HepG2 (cell line): ENCODE measurements at regions not wholly inside any gene's neighbourhood (a gene's known extent, or its start where the extent isn't known, plus 50 kb on each side); places are given as distances from the start of the nearest gene placed in this dataset.

ENCODE experiments used
- ATAC-seq: fragments of 200-7000 bp; cut with Tn5 transposase; 3 replicates; pipeline ENCODE4 v1.9.1; 2020; ENCODE audit warnings: mild to moderate bottlenecking, moderate library complexity
- BruUV-seq: library from RNA; stranded (reverse); fragments of 400-500 nt; replicated peaks from 2 replicates; lab custom pipeline; 2021; lab: Mats Ljungman, UMichigan
- CTCF ChIA-PET: fragments of 300-600 bp; formaldehyde crosslinking; extraction: SDS; loops from one replicate; lab custom pipeline; 2021; ENCODE audit warnings: low total read pairs, inconsistent platforms, low intra/inter-chr PET ratio; lab: Yijun Ruan, JAX
- POLR2A ChIA-PET: fragments of 350-600 bp; sonication (Branson Sonifier 250); formaldehyde crosslinking; loops from one replicate; lab custom pipeline; 2020; ENCODE audit warnings: antibody characterized with exemption, inconsistent platforms; lab: Yijun Ruan, JAX
- DNase-seq: peaks from one replicate; pipeline ENCODE4 v3.0.0-alpha.2; 2015; ENCODE audit warnings: low spot score
- FAIRE-seq: peaks from 3 replicates; lab custom pipeline; 2011; peaks lifted over from hg19 to GRCh38; lab: Jason Lieb, UNC
- H2AFZ ChIP-seq: one replicate; pipeline ENCODE4 v1.6.1; 2011; ENCODE audit warnings: low read length, inconsistent platforms
- H3K27ac ChIP-seq: fragments of 300-600 bp; 3 replicates; pipeline ENCODE4 v1.8.0; 2011; ENCODE audit warnings: mixed run types, mild to moderate bottlenecking, mixed read lengths, low read length, inconsistent platforms; ENCODE audit not compliant: insufficient read depth; ENCODE audit errors: extremely low read length
- H3K27me3 ChIP-seq, 2 experiments: fragments of 200-600 bp in 1 of 2; 2 replicates in 1 of 2; 3 replicates in 1 of 2; pipeline versions ENCODE4 v1.6.0 to v1.8.0; 2011; ENCODE audit warnings: low read length in 2 of 2, mild to moderate bottlenecking in 2 of 2, moderate library complexity in 2 of 2, inconsistent platforms in 1 of 2; ENCODE audit not compliant: insufficient read depth in 2 of 2, control insufficient read depth in 1 of 2
- H3K36me3 ChIP-seq, 2 experiments: fragments of 200-600 bp in 1 of 2; replicated peaks in 1 of 2; 2 replicates in 1 of 2; 3 replicates in 1 of 2; pipeline versions ENCODE4 v1.5.1 to v1.8.0; 2011; ENCODE audit warnings: low read length in 2 of 2, inconsistent platforms in 1 of 2; ENCODE audit not compliant: insufficient read depth in 2 of 2, control insufficient read depth in 1 of 2
- H3K4me1 ChIP-seq: 2 replicates; pipeline ENCODE4 v1.5.1; 2012; ENCODE audit warnings: low read length, inconsistent platforms; ENCODE audit not compliant: insufficient read depth
- H3K4me2 ChIP-seq: 2 replicates; pipeline ENCODE4 v1.6.0; 2011; ENCODE audit warnings: low read depth, low read length, inconsistent platforms
- H3K4me3 ChIP-seq, 3 experiments: fragments of 200-600 bp in 1 of 3; sonication (generic), shearing (Covaris generic) in 1 of 3; replicated peaks in 1 of 3; 2 replicates each; pipeline ENCODE4 v1.5.1; 2011 to 2016; ENCODE audit warnings: low read length in 3 of 3, inconsistent platforms in 2 of 3, low read depth in 2 of 3, mild to moderate bottlenecking in 2 of 3, control low read depth in 1 of 3, mixed read lengths in 1 of 3; ENCODE audit not compliant: insufficient read depth in 1 of 3
- H3K79me2 ChIP-seq: one replicate; pipeline ENCODE4 v1.6.1; 2011; ENCODE audit warnings: low read length, inconsistent platforms; ENCODE audit not compliant: insufficient read depth
- H3K9ac ChIP-seq: 2 replicates; pipeline ENCODE4 v1.6.0; 2011; ENCODE audit warnings: mild to moderate bottlenecking, low read depth, low read length, inconsistent platforms; ENCODE audit not compliant: insufficient read depth
- H3K9me3 ChIP-seq: 2 replicates; pipeline ENCODE4 v1.5.1; 2012; ENCODE audit warnings: mild to moderate bottlenecking, low read length
- H4K20me1 ChIP-seq: 2 replicates; pipeline ENCODE4 v1.6.0; 2011; ENCODE audit warnings: inconsistent platforms, mild to moderate bottlenecking, low read length, moderate library complexity; ENCODE audit not compliant: insufficient read depth
- FOXA1 ChIP-seq, 2 experiments: fragments of 450-650 bp in 1 of 2; sonication (generic) in 1 of 2; formaldehyde crosslinking in 1 of 2; IDR thresholded peaks; 2 replicates each; pipeline versions ENCODE4 v1.4.0 to v1.6.1; 2016 to 2020; ENCODE audit warnings: missing genetic modification reagents in 1 of 2
- HOXA9 ChIP-seq: sonication (generic); formaldehyde crosslinking; IDR thresholded peaks from 2 replicates; pipeline ENCODE4 v1.8.1; 2022; ENCODE audit warnings: missing genetic modification reagents, mild to moderate bottlenecking, moderate library complexity, borderline replicate concordance
- IRF2 ChIP-seq: IDR thresholded peaks from 2 replicates; pipeline ENCODE4 v1.6.1; 2018; ENCODE audit warnings: missing genetic modification reagents, missing compliant biosample characterization
- MAFF ChIP-seq: IDR thresholded peaks from 2 replicates; pipeline ENCODE4 v1.6.1; 2011; ENCODE audit warnings: low read depth, low read length, improper control_type of control experiment
- MAFK ChIP-seq, 2 experiments: IDR thresholded peaks in 1 of 2; conservative IDR thresholded peaks in 1 of 2; 2 replicates each; pipeline ENCODE4 v1.6.1; 2011; ENCODE audit warnings: improper control_type of control experiment in 2 of 2, low read length in 2 of 2
- RFXANK ChIP-seq: IDR thresholded peaks from 2 replicates; pipeline ENCODE4 v1.6.1; 2016
- ZBTB8A ChIP-seq: sonication (generic); formaldehyde crosslinking; IDR thresholded peaks from 2 replicates; pipeline ENCODE4 v1.4.0; 2020; ENCODE audit warnings: mild to moderate bottlenecking, low read depth, missing genetic modification reagents, borderline replicate concordance
- ZNF567 ChIP-seq: sonication (generic); formaldehyde crosslinking; IDR thresholded peaks from 2 replicates; pipeline ENCODE4 v1.8.1; 2023; ENCODE audit warnings: mild to moderate bottlenecking, missing genetic modification reagents, borderline replicate concordance
- ZNF580 ChIP-seq: IDR thresholded peaks from 2 replicates; pipeline ENCODE4 v1.6.1; 2016; ENCODE audit warnings: low read depth, borderline replicate concordance
- ZNF607 ChIP-seq: sonication (generic); formaldehyde crosslinking; IDR thresholded peaks from 2 replicates; pipeline ENCODE4 v1.5.1; 2020; ENCODE audit warnings: missing genetic modification reagents, mild to moderate bottlenecking, borderline replicate concordance
- ZNF713 ChIP-seq: sonication (generic); formaldehyde crosslinking; IDR thresholded peaks from 2 replicates; pipeline ENCODE4 v1.4.0; 2020; ENCODE audit warnings: mild to moderate bottlenecking, missing genetic modification reagents
- in situ Hi-C: cut with HindIII; loops from 2 replicates; pipeline ENCODE4 v1.10.0; 2017; ENCODE audit warnings: low pct_unique_long_range_greater_than_20kb; ENCODE audit not compliant: extremely low pct_ligation_motif_present
- intact Hi-C: fragments of 100-400 bp; cut with micrococcal nuclease; formaldehyde crosslinking; loops from one replicate; pipeline ENCODE4 v1.10.0; 2022; ENCODE audit not compliant: unreplicated experiment
- TF ChIP-seq, protein P1 (sequence below): sonication (generic); formaldehyde crosslinking; IDR thresholded peaks from 2 replicates; pipeline ENCODE4 v1.4.0; 2020; ENCODE audit warnings: mild to moderate bottlenecking, low read depth, missing genetic modification reagents

GRCh38 chr13:90538063-90538462 lies 809.4 kb upstream of the MIR17HG start (continued):
- no peak for TF ChIP-seq ZNF567 (CRISPR knock-in tag)
- TF ChIP-seq ZBTB8A (CRISPR knock-in tag) = no peak
- TF ChIP-seq HOXA9 (CRISPR knock-in tag) = no peak
- TF ChIP-seq RFXANK (CRISPR knock-in tag) = no peak
- no peak for TF ChIP-seq IRF2 (CRISPR knock-in tag)
- TF ChIP-seq ZNF607 (CRISPR knock-in tag) = no peak
- TF ChIP-seq ZNF580 (CRISPR knock-in tag) = no peak
- no peak for TF ChIP-seq FOXA1 (IDR thresholded peaks at IDR 0.05)
- no peak for TF ChIP-seq FOXA1 (CRISPR knock-in tag; IDR thresholded peaks at IDR 0.05)

DNA sequence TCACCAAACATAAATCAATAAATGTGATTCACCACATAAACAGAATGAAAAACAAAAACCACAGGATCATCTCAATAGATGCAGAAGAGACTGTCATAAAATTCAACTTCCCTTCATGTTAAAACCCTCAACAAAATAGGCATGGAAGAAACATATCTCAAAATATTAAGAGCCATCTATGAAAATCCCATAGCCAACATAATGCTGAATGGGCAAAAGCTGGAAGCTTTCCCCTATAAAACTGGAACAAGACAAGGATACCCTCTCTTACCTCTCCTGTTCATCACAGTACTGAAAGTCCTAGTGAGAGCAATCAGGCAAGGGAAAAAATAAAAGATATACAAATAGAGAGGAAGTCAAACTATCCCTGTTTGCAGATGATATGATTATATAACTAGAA lies 806.1 kb upstream of the MIR17HG start:
- Histone ChIP-seq H3K4me2 (no peak overlapping the region), H3K9ac (no peak overlapping the region), H3K27me3 (no peaks in the 10 kb centered on the region), H3K79me2 (no peaks in the 10 kb centered on the region), H3K4me3 (no peak overlapping the region), H3K9me3 (peaks cover 93% of the 10 kb centered on the region), H2AFZ (no peak overlapping the region), H3K36me3 (no peaks in the 10 kb centered on the region), H3K27ac (no peak overlapping the region), H4K20me1 (no peaks in the 10 kb centered on the region), H3K4me1 (no peaks in the 10 kb centered on the region)
- in situ Hi-C loops = no loop called here
- BruUV-seq = no TSS peak
- ATAC-seq (no peak), DNase-seq (no peak), FAIRE-seq (no peak)
- intact Hi-C loops = no loop called here
- POLR2A ChIA-PET = no interaction called here
- CTCF ChIA-PET = no interaction called here
- no peak for TF ChIP-seq ZNF713 (CRISPR knock-in tag)
- TF ChIP-seq MAFK (conservative IDR thresholded peaks at IDR 0.05 in 1 of 2, IDR thresholded peaks at IDR 0.05 in 1 of 2; ENCODE audit: low read length in 2 of 2) = peak; percentile 52 to 55; a peak in 3 of 4 replicates
- TF ChIP-seq MAFF = peak; percentile 33; the same call in 1 of the 2 replicates
- TF ChIP-seq, protein P1, sequence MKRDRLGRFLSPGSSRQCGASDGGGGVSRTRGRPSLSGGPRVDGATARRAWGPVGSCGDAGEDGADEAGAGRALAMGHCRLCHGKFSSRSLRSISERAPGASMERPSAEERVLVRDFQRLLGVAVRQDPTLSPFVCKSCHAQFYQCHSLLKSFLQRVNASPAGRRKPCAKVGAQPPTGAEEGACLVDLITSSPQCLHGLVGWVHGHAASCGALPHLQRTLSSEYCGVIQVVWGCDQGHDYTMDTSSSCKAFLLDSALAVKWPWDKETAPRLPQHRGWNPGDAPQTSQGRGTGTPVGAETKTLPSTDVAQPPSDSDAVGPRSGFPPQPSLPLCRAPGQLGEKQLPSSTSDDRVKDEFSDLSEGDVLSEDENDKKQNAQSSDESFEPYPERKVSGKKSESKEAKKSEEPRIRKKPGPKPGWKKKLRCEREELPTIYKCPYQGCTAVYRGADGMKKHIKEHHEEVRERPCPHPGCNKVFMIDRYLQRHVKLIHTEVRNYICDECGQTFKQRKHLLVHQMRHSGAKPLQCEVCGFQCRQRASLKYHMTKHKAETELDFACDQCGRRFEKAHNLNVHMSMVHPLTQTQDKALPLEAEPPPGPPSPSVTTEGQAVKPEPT (CRISPR knock-in tag) = no peak
